Loucy (cell line): ENCODE measurements at regions not wholly inside any gene's neighbourhood (a gene's known extent, or its start where the extent isn't known, plus 50 kb on each side); places are given as distances from the start of the nearest gene placed in this dataset.

ENCODE experiments used
- EZH2phosphoT487 ChIP-seq: fragments of 200-600 bp; IDR thresholded peaks from 2 replicates; pipeline ENCODE4 v1.6.1; 2018; ENCODE audit warnings: antibody characterized with exemption, mild to moderate bottlenecking, moderate library complexity, borderline replicate concordance
- TF ChIP-seq, protein P1 (sequence below): fragments of 200-600 bp; sonication (generic); conservative IDR thresholded peaks from 2 replicates; pipeline ENCODE4 v1.5.1; 2014; ENCODE audit warnings: mild to moderate bottlenecking, antibody characterized with exemption, low read length

DNA sequence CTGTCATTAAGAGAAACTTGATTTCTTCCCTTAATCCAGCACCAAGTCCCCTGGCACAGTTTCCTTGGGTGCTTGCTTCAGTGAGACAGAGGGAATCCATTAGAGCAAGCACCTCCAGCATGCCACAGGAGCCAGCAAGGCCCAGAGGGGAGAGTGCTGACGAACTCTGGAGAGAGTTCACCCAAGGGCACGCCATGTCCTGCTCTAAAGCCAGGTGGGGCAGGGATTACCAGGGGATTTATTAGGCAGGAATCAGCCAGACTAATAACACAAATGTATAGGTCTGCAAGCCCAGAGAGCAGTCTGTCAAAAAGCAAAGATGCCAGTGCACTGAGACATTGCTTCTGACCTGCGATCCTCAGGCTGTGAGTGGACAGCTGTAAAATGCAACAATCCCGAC is 155.4 kb upstream of the SYNDIG1 start:
- TF ChIP-seq, protein P1, sequence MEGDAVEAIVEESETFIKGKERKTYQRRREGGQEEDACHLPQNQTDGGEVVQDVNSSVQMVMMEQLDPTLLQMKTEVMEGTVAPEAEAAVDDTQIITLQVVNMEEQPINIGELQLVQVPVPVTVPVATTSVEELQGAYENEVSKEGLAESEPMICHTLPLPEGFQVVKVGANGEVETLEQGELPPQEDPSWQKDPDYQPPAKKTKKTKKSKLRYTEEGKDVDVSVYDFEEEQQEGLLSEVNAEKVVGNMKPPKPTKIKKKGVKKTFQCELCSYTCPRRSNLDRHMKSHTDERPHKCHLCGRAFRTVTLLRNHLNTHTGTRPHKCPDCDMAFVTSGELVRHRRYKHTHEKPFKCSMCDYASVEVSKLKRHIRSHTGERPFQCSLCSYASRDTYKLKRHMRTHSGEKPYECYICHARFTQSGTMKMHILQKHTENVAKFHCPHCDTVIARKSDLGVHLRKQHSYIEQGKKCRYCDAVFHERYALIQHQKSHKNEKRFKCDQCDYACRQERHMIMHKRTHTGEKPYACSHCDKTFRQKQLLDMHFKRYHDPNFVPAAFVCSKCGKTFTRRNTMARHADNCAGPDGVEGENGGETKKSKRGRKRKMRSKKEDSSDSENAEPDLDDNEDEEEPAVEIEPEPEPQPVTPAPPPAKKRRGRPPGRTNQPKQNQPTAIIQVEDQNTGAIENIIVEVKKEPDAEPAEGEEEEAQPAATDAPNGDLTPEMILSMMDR, result no peak
- no peak for TF ChIP-seq EZH2phosphoT487
